ENCODE measurements at regions not wholly inside any gene's neighbourhood (a gene's known extent, or its start where the extent isn't known, plus 50 kb on each side); places are given as distances from the start of the nearest gene placed in this dataset.

GRCh38 chr14:71206766-71207371 lies 299.6 kb downstream of the PCNX1 start:
- Histone ChIP-seq H3K9ac (ENCODE audit: low read depth in 1 of 2, low read length in 2 of 2) (no peak overlapping the region), H3K27me3 (ENCODE audit: control insufficient read depth in 4 of 4, insufficient read depth in 4 of 4, low read length in 3 of 4) (no peaks in the 10 kb centered on the region), H3K9me3 (ENCODE audit: control insufficient read depth in 4 of 4, low read length in 3 of 4) (no peaks in the 10 kb centered on the region), H3K36me3 (ENCODE audit: control insufficient read depth in 4 of 4, insufficient read depth in 3 of 4, low read depth in 1 of 4, low read length in 3 of 4) (no peaks in the 10 kb centered on the region), H3K4me1 (ENCODE audit: control insufficient read depth in 4 of 4, insufficient read depth in 4 of 4, low read length in 3 of 4) (no peaks in the 10 kb centered on the region), H3K27ac (ENCODE audit: low read depth in 1 of 2, low read length in 2 of 2) (no peak overlapping the region), H3K4me3 (ENCODE audit: low read depth in 1 of 3, low read length in 3 of 3) (no peak overlapping the region)
- 81% methylated on average over 7 of the region's 7 CpGs for WGBS
- TF ChIP-seq CTCF (IDR thresholded peaks at IDR 0.05; ENCODE audit: low read depth, low read length, missing input control) = no peak
- no peak for TF ChIP-seq RAD21 (IDR thresholded peaks at IDR 0.05)
- TF ChIP-seq FOXA2 (IDR thresholded peaks at IDR 0.05) = no peak
- TF ChIP-seq HNF4G (IDR thresholded peaks at IDR 0.05) = no peak
- TF ChIP-seq HNF4A (conservative IDR thresholded peaks at IDR 0.05) = no peak
- TF ChIP-seq GABPA (IDR thresholded peaks at IDR 0.05 in 1 of 2, conservative IDR thresholded peaks at IDR 0.05 in 1 of 2) = no peak
- no peak for TF ChIP-seq SP1 (IDR thresholded peaks at IDR 0.05)
- no peak for TF ChIP-seq JUND (IDR thresholded peaks at IDR 0.05)
- no peak for TF ChIP-seq YY1 (IDR thresholded peaks at IDR 0.05)
- no peak for DNase-seq (ENCODE audit: low spot score)

DNA sequence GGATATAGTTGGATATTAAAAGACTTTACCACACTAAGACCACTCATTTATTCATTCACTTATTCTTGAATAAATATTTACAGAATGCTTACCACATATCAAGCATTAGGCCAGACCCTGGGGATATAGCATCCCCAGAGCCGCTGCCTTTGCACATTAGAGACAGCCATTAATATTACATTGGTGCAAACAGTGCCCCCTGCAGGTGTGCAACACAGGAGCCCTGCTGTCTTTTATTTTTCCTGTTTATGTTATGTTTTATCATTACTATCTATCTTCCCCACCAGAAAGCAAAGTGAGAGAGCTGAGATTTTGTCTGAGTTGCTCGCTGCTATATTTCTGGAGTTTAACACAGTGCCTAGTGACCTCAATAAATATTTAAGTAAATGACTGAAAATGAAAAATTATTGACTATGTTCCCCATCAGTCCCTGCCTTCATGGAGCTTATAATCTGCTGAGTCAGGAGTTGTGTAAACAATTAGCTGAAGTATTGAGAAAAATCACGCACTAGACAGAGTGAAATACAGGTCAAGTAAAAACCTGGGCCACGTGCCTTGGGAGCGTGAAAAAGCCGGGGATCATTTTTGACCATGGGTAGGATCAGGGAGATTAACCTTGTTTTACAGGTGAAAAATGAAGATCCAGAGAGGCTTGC lies 301.6 kb downstream of the PCNX1 start:
- H3K9me3 ChIP-seq (ENCODE audit: control insufficient read depth in 4 of 4, low read length in 3 of 4) = no peaks in the 10 kb centered on the region
- H3K9ac ChIP-seq (ENCODE audit: low read depth in 1 of 2, low read length in 2 of 2) = no peak overlapping the region
- no peaks in the 10 kb centered on the region for H3K27me3 ChIP-seq (ENCODE audit: control insufficient read depth in 4 of 4, insufficient read depth in 4 of 4, low read length in 3 of 4)
- H3K4me1 ChIP-seq (ENCODE audit: control insufficient read depth in 4 of 4, insufficient read depth in 4 of 4, low read length in 3 of 4) = no peaks in the 10 kb centered on the region
- no peak overlapping the region for H3K4me3 ChIP-seq (ENCODE audit: low read depth in 1 of 3, low read length in 3 of 3)
- TF ChIP-seq GABPA (IDR thresholded peaks at IDR 0.05 in 1 of 2, conservative IDR thresholded peaks at IDR 0.05 in 1 of 2) (no peak), RXRA (IDR thresholded peaks at IDR 0.05) (no peak), SP1 (IDR thresholded peaks at IDR 0.05) (no peak), CTCF (IDR thresholded peaks at IDR 0.05; ENCODE audit: low read depth, low read length, missing input control) (no peak), HNF4A (conservative IDR thresholded peaks at IDR 0.05) (no peak), NR2F2 (IDR thresholded peaks at IDR 0.05) (no peak), ATF3 (IDR thresholded peaks at IDR 0.05) (no peak), TAF1 (conservative IDR thresholded peaks at IDR 0.05) (no peak), ZBTB33 (IDR thresholded peaks at IDR 0.05) (no peak), JUND (IDR thresholded peaks at IDR 0.05) (no peak)
- TF ChIP-seq, protein P1, sequence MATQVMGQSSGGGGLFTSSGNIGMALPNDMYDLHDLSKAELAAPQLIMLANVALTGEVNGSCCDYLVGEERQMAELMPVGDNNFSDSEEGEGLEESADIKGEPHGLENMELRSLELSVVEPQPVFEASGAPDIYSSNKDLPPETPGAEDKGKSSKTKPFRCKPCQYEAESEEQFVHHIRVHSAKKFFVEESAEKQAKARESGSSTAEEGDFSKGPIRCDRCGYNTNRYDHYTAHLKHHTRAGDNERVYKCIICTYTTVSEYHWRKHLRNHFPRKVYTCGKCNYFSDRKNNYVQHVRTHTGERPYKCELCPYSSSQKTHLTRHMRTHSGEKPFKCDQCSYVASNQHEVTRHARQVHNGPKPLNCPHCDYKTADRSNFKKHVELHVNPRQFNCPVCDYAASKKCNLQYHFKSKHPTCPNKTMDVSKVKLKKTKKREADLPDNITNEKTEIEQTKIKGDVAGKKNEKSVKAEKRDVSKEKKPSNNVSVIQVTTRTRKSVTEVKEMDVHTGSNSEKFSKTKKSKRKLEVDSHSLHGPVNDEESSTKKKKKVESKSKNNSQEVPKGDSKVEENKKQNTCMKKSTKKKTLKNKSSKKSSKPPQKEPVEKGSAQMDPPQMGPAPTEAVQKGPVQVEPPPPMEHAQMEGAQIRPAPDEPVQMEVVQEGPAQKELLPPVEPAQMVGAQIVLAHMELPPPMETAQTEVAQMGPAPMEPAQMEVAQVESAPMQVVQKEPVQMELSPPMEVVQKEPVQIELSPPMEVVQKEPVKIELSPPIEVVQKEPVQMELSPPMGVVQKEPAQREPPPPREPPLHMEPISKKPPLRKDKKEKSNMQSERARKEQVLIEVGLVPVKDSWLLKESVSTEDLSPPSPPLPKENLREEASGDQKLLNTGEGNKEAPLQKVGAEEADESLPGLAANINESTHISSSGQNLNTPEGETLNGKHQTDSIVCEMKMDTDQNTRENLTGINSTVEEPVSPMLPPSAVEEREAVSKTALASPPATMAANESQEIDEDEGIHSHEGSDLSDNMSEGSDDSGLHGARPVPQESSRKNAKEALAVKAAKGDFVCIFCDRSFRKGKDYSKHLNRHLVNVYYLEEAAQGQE (IDR thresholded peaks at IDR 0.05) = no peak
- TF ChIP-seq, protein P2, sequence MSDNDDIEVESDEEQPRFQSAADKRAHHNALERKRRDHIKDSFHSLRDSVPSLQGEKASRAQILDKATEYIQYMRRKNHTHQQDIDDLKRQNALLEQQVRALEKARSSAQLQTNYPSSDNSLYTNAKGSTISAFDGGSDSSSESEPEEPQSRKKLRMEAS (IDR thresholded peaks at IDR 0.05) = no peak
- H3K36me3 ChIP-seq (ENCODE audit: control insufficient read depth in 4 of 4, insufficient read depth in 3 of 4, low read depth in 1 of 4, low read length in 3 of 4) = no peaks in the 10 kb centered on the region
- 97% methylated on average over 6 of the region's 6 CpGs for WGBS
- H3K27ac ChIP-seq (ENCODE audit: low read depth in 1 of 2, low read length in 2 of 2) = no peak overlapping the region
- DNase-seq (ENCODE audit: low spot score) = no peak
